Mesodermal cell (in vitro differentiated cells): ENCODE measurements at regions not wholly inside any gene's neighbourhood (a gene's known extent, or its start where the extent isn't known, plus 50 kb on each side); places are given as distances from the start of the nearest gene placed in this dataset.

Source experiments
- H3K27ac ChIP-seq: 2 replicates; pipeline ENCODE4 v1.7.0; 2013; ENCODE audit warnings: mild to moderate bottlenecking, low read depth, low read length, moderate library complexity; ENCODE audit not compliant: severe bottlenecking
- H3K36me3 ChIP-seq: 2 replicates; pipeline ENCODE4 v1.7.1; 2013; ENCODE audit warnings: mild to moderate bottlenecking, low read length, moderate library complexity; ENCODE audit not compliant: control insufficient read depth, insufficient read depth
- H3K4me1 ChIP-seq: one replicate; pipeline ENCODE4 v1.7.1; 2013; ENCODE audit warnings: mild to moderate bottlenecking, low read length; ENCODE audit not compliant: insufficient read depth, control insufficient read depth, poor library complexity, severe bottlenecking
- H3K4me3 ChIP-seq: 2 replicates; pipeline ENCODE4 v1.7.0; 2013; ENCODE audit warnings: low read length, control low read depth, mild to moderate bottlenecking; ENCODE audit not compliant: insufficient read depth, poor library complexity, severe bottlenecking; ENCODE audit errors: extremely low read depth
- H3K9me3 ChIP-seq: 2 replicates; pipeline ENCODE4 v1.7.1; 2013; ENCODE audit warnings: mild to moderate bottlenecking, low read length, moderate library complexity; ENCODE audit not compliant: control insufficient read depth
- WGBS, 2 experiments: methylation state at CpG; one replicate each; pipeline ENCODE4 v1.1.5; 2013; ENCODE audit warnings: missing lambda C conversion rate in 2 of 2; ENCODE audit not compliant: insufficient coverage in 2 of 2; 5-methylcytosine and 5-hydroxymethylcytosine counted together

GRCh38 chr18:22332590-22332989 is 85.1 kb downstream of the CTAGE1 start:
- Histone ChIP-seq H3K4me3 (no peak overlapping the region), H3K9me3 (no peaks in the 10 kb centered on the region), H3K36me3 (no peaks in the 10 kb centered on the region), H3K27ac (no peak overlapping the region), H3K4me1 (peaks cover 12% of the 10 kb centered on the region)
- WGBS, 2 experiments = 68 to 72% methylated on average over 3 of the region's 5 CpGs

GRCh38 chr18:22330508-22330907 is 87.2 kb downstream of the CTAGE1 start:
- Histone ChIP-seq H3K4me1 (peaks cover 3% of the 10 kb centered on the region), H3K36me3 (no peaks in the 10 kb centered on the region), H3K9me3 (no peaks in the 10 kb centered on the region), H3K27ac (no peak overlapping the region), H3K4me3 (no peak overlapping the region)
- WGBS, 2 experiments = 43 to 65% methylated on average over 1 to 5 of the region's 5 CpGs

GRCh38 chr18:22325396-22325795 is 92.3 kb downstream of the CTAGE1 start:
- no peak overlapping the region for H3K4me3 ChIP-seq
- H3K27ac ChIP-seq = no peak overlapping the region
- no peaks in the 10 kb centered on the region for H3K4me1 ChIP-seq
- no peaks in the 10 kb centered on the region for H3K9me3 ChIP-seq
- no peaks in the 10 kb centered on the region for H3K36me3 ChIP-seq
- 85 to 92% methylated on average over 6 to 7 of the region's 8 CpGs for WGBS, 2 experiments

- Histone ChIP-seq H3K4me1 (no peaks in the 10 kb centered on the region), H3K9me3 (no peaks in the 10 kb centered on the region), H3K4me3 (peak overlapping the region; percentile 12), H3K27ac (no peak overlapping the region), H3K36me3 (no peaks in the 10 kb centered on the region)
- 17 to 27% methylated on average over 17 to 21 of the region's 30 CpGs for WGBS, 2 experiments
Observed at GRCh38 chr18:22324191-22325131, 93.3 kb downstream of the CTAGE1 start.

- H3K27ac ChIP-seq = no peak overlapping the region
- no peak overlapping the region for H3K4me3 ChIP-seq
- no peaks in the 10 kb centered on the region for H3K4me1 ChIP-seq
- no peaks in the 10 kb centered on the region for H3K9me3 ChIP-seq
- H3K36me3 ChIP-seq = no peaks in the 10 kb centered on the region
- 88 to 94% methylated on average over 5 to 7 of the region's 7 CpGs for WGBS, 2 experiments
Observed at GRCh38 chr18:22322243-22322691, 95.4 kb downstream of the CTAGE1 start.

- 91 to 92% methylated on average over 1 to 3 of the region's 3 CpGs for WGBS, 2 experiments
- Histone ChIP-seq H3K4me1 (no peaks in the 10 kb centered on the region), H3K9me3 (no peaks in the 10 kb centered on the region), H3K4me3 (no peak overlapping the region), H3K27ac (no peak overlapping the region), H3K36me3 (no peaks in the 10 kb centered on the region)
Observed at GRCh38 chr18:22320771-22321170, 96.9 kb downstream of the CTAGE1 start.

GRCh38 chr18:22320155-22320554 is 97.6 kb downstream of the CTAGE1 start:
- H3K36me3 ChIP-seq = no peaks in the 10 kb centered on the region

GRCh38 chr18:22318745-22319407 is 98.8 kb downstream of the CTAGE1 start:
- no peaks in the 10 kb centered on the region for H3K9me3 ChIP-seq
- no peaks in the 10 kb centered on the region for H3K36me3 ChIP-seq
- no peak overlapping the region for H3K4me3 ChIP-seq
- H3K27ac ChIP-seq = no peak overlapping the region
- H3K4me1 ChIP-seq = peaks cover 9% of the 10 kb centered on the region
- WGBS, 2 experiments = 87 to 93% methylated on average over 7 to 8 of the region's 8 CpGs

More at GRCh38 chr18:22320155-22320554, 97.6 kb downstream of the CTAGE1 start:
- WGBS, 2 experiments = 57 to 100% methylated on average over 1 to 3 of the region's 4 CpGs
- Histone ChIP-seq H3K4me1 (no peaks in the 10 kb centered on the region), H3K4me3 (no peak overlapping the region), H3K9me3 (no peaks in the 10 kb centered on the region), H3K27ac (no peak overlapping the region)

GRCh38 chr18:22314420-22314819 is 103.3 kb downstream of the CTAGE1 start:
- H3K27ac ChIP-seq = peak overlapping the region; percentile 48
- H3K4me1 ChIP-seq = peaks cover 14% of the 10 kb centered on the region
- no peaks in the 10 kb centered on the region for H3K9me3 ChIP-seq
- WGBS, 2 experiments = 76 to 100% methylated on average over 2 to 3 of the region's 3 CpGs
- H3K4me3 ChIP-seq = no peak overlapping the region
- H3K36me3 ChIP-seq = no peaks in the 10 kb centered on the region

- Histone ChIP-seq H3K27ac (peak overlapping the region; percentile 31), H3K36me3 (no peaks in the 10 kb centered on the region), H3K9me3 (no peaks in the 10 kb centered on the region), H3K4me3 (no peak overlapping the region), H3K4me1 (peaks cover 14% of the 10 kb centered on the region)
- 90 to 92% methylated on average over 5 of the region's 6 CpGs for WGBS, 2 experiments
Observed at GRCh38 chr18:22314001-22314400, 103.7 kb downstream of the CTAGE1 start.
